ENCODE measurements at regions not wholly inside any gene's neighbourhood (a gene's known extent, or its start where the extent isn't known, plus 50 kb on each side); places are given as distances from the start of the nearest gene placed in this dataset.
A peak's percentile ranks its signal among the peaks of the same experiment; 100 is the strongest.

- peak in 1 of 2 experiments; percentile 73; a peak in 2 of 4 replicates for TF ChIP-seq SRF (IDR thresholded peaks at IDR 0.05; ENCODE audit: low read depth in 2 of 2, low read length in 2 of 2)
- TF ChIP-seq MTA2 (IDR thresholded peaks at IDR 0.05; ENCODE audit: low read depth) = peak; percentile 70
- peak; percentile 79; the same call in 1 of the 2 replicates for TF ChIP-seq TCF3 (IDR thresholded peaks at IDR 0.05; ENCODE audit: borderline replicate concordance, insufficient read depth, low read depth, low read length)
- TF ChIP-seq FOXM1 (IDR thresholded peaks at IDR 0.05; ENCODE audit: low read depth, low read length) = 0 out of 2 replicates have a peak, but pooled peaks have one; percentile 30
- peak; percentile 78 for TF ChIP-seq SP1 (IDR thresholded peaks at IDR 0.05; ENCODE audit: low read depth, low read length)
- no peak for TF ChIP-seq SMC3 (IDR thresholded peaks at IDR 0.05; ENCODE audit: borderline replicate concordance, low read length)
- 0 out of 2 replicates have a peak, but pooled peaks have one; percentile 45 for TF ChIP-seq DPF2 (IDR thresholded peaks at IDR 0.05)
- no peak for TF ChIP-seq RBBP5 (conservative IDR thresholded peaks at IDR 0.05)
- no peak for TF ChIP-seq TAF1 (IDR thresholded peaks at IDR 0.05; ENCODE audit: borderline replicate concordance, low read depth, low read length)
- peak; percentile 47; the same call in 1 of the 2 replicates for TF ChIP-seq MLLT1 (IDR thresholded peaks at IDR 0.05)
- peak; percentile 46 for TF ChIP-seq ATF2 (IDR thresholded peaks at IDR 0.05; ENCODE audit: low read length)
- TF ChIP-seq RELB (IDR thresholded peaks at IDR 0.05; ENCODE audit: low read depth) = 0 out of 2 replicates have a peak, but pooled peaks have one; percentile 20
- no peak for TF ChIP-seq CBFB (IDR thresholded peaks at IDR 0.05; ENCODE audit: low read depth)
- TF ChIP-seq MYB (IDR thresholded peaks at IDR 0.05; ENCODE audit: borderline replicate concordance, low read depth, low read length) = no peak
- peak; percentile 70; the same call in 1 of the 2 replicates for TF ChIP-seq CREM (IDR thresholded peaks at IDR 0.05; ENCODE audit: low read depth)
- peak; percentile 82 for TF ChIP-seq TBL1XR1 (IDR thresholded peaks at IDR 0.05; ENCODE audit: low read depth, low read length)
- TF ChIP-seq BCL3 (IDR thresholded peaks at IDR 0.05; ENCODE audit: borderline replicate concordance, insufficient read depth, low read depth, low read length, poor library complexity, severe bottlenecking) = peak; percentile 84
- TF ChIP-seq POU2F2 (IDR thresholded peaks at IDR 0.05; ENCODE audit: borderline replicate concordance, low read depth, low read length) = peak; percentile 77; the same call in 2 of the 3 replicates
- TF ChIP-seq SMAD1 (IDR thresholded peaks at IDR 0.05; ENCODE audit: low read depth, partially characterized antibody) = no peak
- peak; percentile 77 for TF ChIP-seq EED (IDR thresholded peaks at IDR 0.05; ENCODE audit: low read depth)
- TF ChIP-seq ZNF622 (IDR thresholded peaks at IDR 0.05) = no peak
- no peak for TF ChIP-seq POLR2A (IDR thresholded peaks at IDR 0.05; ENCODE audit: low read depth, low read length)
- no peak for TF ChIP-seq ZNF24 (IDR thresholded peaks at IDR 0.05)
- no peak for TF ChIP-seq SUZ12 (IDR thresholded peaks at IDR 0.05; ENCODE audit: unreplicated experiment)
- TF ChIP-seq GATAD2B (conservative IDR thresholded peaks at IDR 0.05; ENCODE audit: low read depth) = no peak
- peak; percentile 84 for TF ChIP-seq JUNB (IDR thresholded peaks at IDR 0.05)
- TF ChIP-seq NBN (IDR thresholded peaks at IDR 0.05) = peak; percentile 56
Measured at GRCh38 chrX:9341291-9342201, 123.3 kb upstream of the TBL1X start (continued).

Data from GM12878 (cell line).